Aorta (tissue), 5 donors: ENCODE measurements at regions not wholly inside any gene's neighbourhood (a gene's known extent, or its start where the extent isn't known, plus 50 kb on each side); places are given as distances from the start of the nearest gene placed in this dataset.
"Not testable (repeated sequence)": the region's sequence is repeated elsewhere in the genome, so short reads cannot be mapped to it uniquely, and the experiment has no call there.

Experiments
- ATAC-seq: fragments of 200-7000 bp; cut with Tn5 transposase; one replicate; pipeline ENCODE4 v1.9.1; 2022; ENCODE audit warnings: moderate library complexity; ENCODE audit not compliant: low FRiP score
- DNase-seq, 2 donors: peaks; one replicate each; pipeline ENCODE4 v3.0.0-alpha.2; 2020
- H3K27ac ChIP-seq, 2 donors: one replicate each; pipeline ENCODE4 v1.5.1; 2013; ENCODE audit warnings: low read length in 2 of 2, mild to moderate bottlenecking in 2 of 2, moderate library complexity in 2 of 2, control low read depth in 1 of 2, inconsistent platforms in 1 of 2, low read depth in 1 of 2
- H3K27me3 ChIP-seq, 2 donors: one replicate each; pipeline ENCODE4 v1.6.1; 2013; ENCODE audit warnings: control low read depth in 1 of 2, low read length in 1 of 2, mild to moderate bottlenecking in 1 of 2, moderate library complexity in 1 of 2; ENCODE audit not compliant: insufficient read depth in 2 of 2, control insufficient read depth in 1 of 2
- H3K36me3 ChIP-seq, 2 donors: one replicate each; pipeline ENCODE4 v1.6.1; 2013; ENCODE audit warnings: control low read depth in 1 of 2, low read length in 1 of 2, mild to moderate bottlenecking in 1 of 2; ENCODE audit not compliant: insufficient read depth in 2 of 2, control insufficient read depth in 1 of 2
- H3K4me1 ChIP-seq, 2 donors: one replicate each; pipeline ENCODE4 v1.6.1; 2013; ENCODE audit warnings: low read length in 2 of 2, control low read depth in 1 of 2, mild to moderate bottlenecking in 1 of 2, moderate library complexity in 1 of 2; ENCODE audit not compliant: insufficient read depth in 2 of 2, control insufficient read depth in 1 of 2
- H3K4me3 ChIP-seq, 2 donors: one replicate each; pipeline ENCODE4 v1.5.1; 2013; ENCODE audit warnings: low read length in 2 of 2, control low read depth in 1 of 2, mild to moderate bottlenecking in 1 of 2
- H3K9me3 ChIP-seq: one replicate; pipeline ENCODE4 v1.6.1; 2013; ENCODE audit warnings: mild to moderate bottlenecking, low read length; ENCODE audit not compliant: control insufficient read depth
- WGBS, 2 donors: extraction: QIAGEN DNeasy Blood & Tissue Kit; methylation state at CpG; one replicate each; pipeline ENCODE4 v1.1.7; 2013; 5-methylcytosine and 5-hydroxymethylcytosine counted together
- intact Hi-C, 2 donors: fragments of 100-400 bp; cut with DNase I; formaldehyde crosslinking; loops; one replicate each; pipeline versions ENCODE4 v1.14.2 to v1.15.0; 2022
- donor health status: healthy with polysubstance abuse.
- donor health status: Bipolar disorder and iron deficiency.
- donor health status: DM: no; HTN: no; CAD: no.
- donor health status: DM: no; HTN: no; CAD: no.
- donor health status: DM: yes; HTN: yes; CAD: no.

DNA sequence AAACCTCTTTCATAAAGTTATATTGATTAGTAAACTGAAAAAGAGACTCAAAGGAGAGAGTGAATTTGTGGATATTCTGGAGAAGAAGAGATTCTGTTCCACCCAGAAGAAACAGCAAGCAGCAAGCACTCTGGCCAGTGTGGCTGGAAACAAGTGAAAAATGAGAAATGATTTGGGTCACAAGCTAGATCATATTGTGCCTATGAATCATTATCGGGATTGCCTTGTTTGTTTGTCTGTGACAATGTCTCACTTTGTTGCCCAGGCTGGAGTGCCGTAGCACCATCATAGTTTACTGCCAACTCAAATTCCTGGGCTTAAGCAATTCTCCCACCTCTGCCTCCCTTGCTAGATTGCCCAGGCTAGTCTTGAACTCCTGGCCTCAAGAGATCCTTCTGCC lies 106.5 kb upstream of the LOC128125822 start:
- 74 to 91% methylated on average over 2 of the region's 2 CpGs for WGBS, 2 donors
- no peak for DNase-seq
- H3K4me1 ChIP-seq: no peaks in the 10 kb centered on the region
- no peak overlapping the region for H3K4me3 ChIP-seq
- no peaks in the 10 kb centered on the region for H3K27me3 ChIP-seq
- no peaks in the 10 kb centered on the region for H3K36me3 ChIP-seq
- H3K27ac ChIP-seq: no peak overlapping the region
- no peaks in the 10 kb centered on the region for H3K9me3 ChIP-seq
- ATAC-seq: no peak
- intact Hi-C loops: no loop called here

- H3K4me1 ChIP-seq: no peaks in the 10 kb centered on the region
- ATAC-seq (no peak), DNase-seq (no peak)
- intact Hi-C loops: no loop called here
- no peaks in the 10 kb centered on the region for H3K9me3 ChIP-seq
- H3K4me3 ChIP-seq: no peak overlapping the region
- H3K36me3 ChIP-seq: no peaks in the 10 kb centered on the region
- H3K27ac ChIP-seq: no peak overlapping the region
- WGBS, 2 donors: 81 to 95% methylated on average over 1 of the region's 1 CpG
- H3K27me3 ChIP-seq: no peaks in the 10 kb centered on the region
Measured at GRCh38 chr6:63466242-63466733, 106.0 kb upstream of the LOC128125822 start.

DNA sequence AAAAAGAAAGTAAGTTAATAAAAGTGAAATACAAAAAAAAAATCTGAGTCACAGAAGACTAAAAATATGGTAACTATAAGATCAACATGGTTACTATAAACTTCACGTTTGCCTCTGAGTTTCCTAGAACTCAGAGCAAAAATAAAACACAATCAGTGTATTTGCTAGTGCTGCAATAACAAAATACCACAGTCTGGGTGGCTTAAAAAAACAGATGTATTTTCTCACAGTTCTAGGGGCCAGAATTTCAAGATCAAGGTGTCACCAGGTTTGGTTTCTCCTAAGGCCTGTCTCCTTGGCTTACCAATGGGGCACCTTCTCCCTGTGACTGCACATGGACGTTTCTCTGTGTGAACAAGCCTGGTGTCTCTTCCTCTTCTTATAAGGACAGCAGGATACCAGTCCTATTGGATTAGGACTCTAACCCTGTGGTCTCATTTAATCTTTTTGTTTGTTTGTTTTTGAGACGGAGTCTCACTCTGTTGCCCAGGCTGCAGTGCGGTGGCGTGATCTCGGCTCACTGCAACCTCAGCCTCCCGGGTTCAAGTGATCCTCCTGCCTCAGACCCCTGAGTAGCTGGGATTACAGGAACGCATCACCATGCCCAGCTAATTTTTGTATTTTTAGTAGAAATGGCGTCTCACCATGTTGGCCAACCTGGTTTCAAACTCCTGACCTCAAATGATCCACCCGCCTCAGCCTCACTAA lies 104.9 kb upstream of the LOC128125822 start:
- Histone ChIP-seq H3K27me3 (no peaks in the 10 kb centered on the region), H3K9me3 (no peaks in the 10 kb centered on the region), H3K36me3 (no peaks in the 10 kb centered on the region), H3K27ac (no peak overlapping the region), H3K4me3 (no peak overlapping the region), H3K4me1 (no peaks in the 10 kb centered on the region)
- intact Hi-C loops: no loop called here
- WGBS, 2 donors: 73 to 78% methylated on average over 10 of the region's 10 CpGs
- no peak for DNase-seq
- ATAC-seq: no peak

GRCh38 chr6:63471145-63471544 lies 101.1 kb upstream of the LOC128125822 start:
- 94 to 95% methylated on average over 2 of the region's 2 CpGs for WGBS, 2 donors
- not testable (repeated sequence) for H3K27me3 ChIP-seq

DNA sequence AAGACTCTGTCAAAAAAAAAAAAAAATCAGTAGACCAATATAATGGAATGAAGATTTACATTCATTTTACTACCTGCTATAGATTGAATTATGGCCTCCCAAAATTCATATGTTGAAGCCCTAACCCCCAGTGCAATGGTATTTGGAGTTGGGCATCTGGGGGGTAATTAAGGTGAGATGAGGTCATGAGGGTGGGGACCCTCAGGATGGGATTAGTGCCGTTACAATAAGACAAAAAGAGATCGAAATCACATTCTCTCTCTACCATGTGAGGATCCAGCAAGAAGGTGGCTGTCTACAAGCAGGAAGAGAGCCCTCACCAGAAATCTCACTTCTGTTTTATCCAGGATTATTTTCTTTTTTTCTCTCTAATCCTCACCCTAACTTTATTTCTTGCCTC lies 100.6 kb upstream of the LOC128125822 start:
- Histone ChIP-seq H3K4me3 (no peak overlapping the region), H3K36me3 (no peaks in the 10 kb centered on the region), H3K27me3 (no peaks in the 10 kb centered on the region), H3K27ac (no peak overlapping the region), H3K4me1 (no peaks in the 10 kb centered on the region), H3K9me3 (no peaks in the 10 kb centered on the region)
- intact Hi-C loops: loop anchor here in 1 of 2 donors (10.0 kb wide), 1 partner anchor 73 kb away; no protein-coding TSS in a partner anchor
- WGBS, 2 donors: 89 to 100% methylated on average over 2 of the region's 2 CpGs
- ATAC-seq (no peak), DNase-seq (no peak)

More at GRCh38 chr6:63471145-63471544, 101.1 kb upstream of the LOC128125822 start:
- not testable (repeated sequence) for H3K4me3 ChIP-seq, H3K9me3 ChIP-seq, H3K27ac ChIP-seq, H3K36me3 ChIP-seq, DNase-seq, ATAC-seq, H3K4me1 ChIP-seq
- intact Hi-C loops: loop anchor here in 1 of 2 donors (10.0 kb wide), 1 partner anchor 74 kb away; no protein-coding TSS in a partner anchor

GRCh38 chr6:63475707-63476106 lies 96.6 kb upstream of the LOC128125822 start:
- no peaks in the 10 kb centered on the region for H3K27me3 ChIP-seq
- H3K36me3 ChIP-seq: no peaks in the 10 kb centered on the region
- DNase-seq (no peak), ATAC-seq (no peak)
- no peaks in the 10 kb centered on the region for H3K4me1 ChIP-seq
- H3K27ac ChIP-seq: no peak overlapping the region
- intact Hi-C loops: loop anchor here in 1 of 2 donors (10.0 kb wide), 1 partner anchor 69 kb away; no protein-coding TSS in a partner anchor
- no peaks in the 10 kb centered on the region for H3K9me3 ChIP-seq
- 60% methylated on average over 1 of the region's 1 CpG for WGBS, 2 donors
- no peak overlapping the region for H3K4me3 ChIP-seq

DNA sequence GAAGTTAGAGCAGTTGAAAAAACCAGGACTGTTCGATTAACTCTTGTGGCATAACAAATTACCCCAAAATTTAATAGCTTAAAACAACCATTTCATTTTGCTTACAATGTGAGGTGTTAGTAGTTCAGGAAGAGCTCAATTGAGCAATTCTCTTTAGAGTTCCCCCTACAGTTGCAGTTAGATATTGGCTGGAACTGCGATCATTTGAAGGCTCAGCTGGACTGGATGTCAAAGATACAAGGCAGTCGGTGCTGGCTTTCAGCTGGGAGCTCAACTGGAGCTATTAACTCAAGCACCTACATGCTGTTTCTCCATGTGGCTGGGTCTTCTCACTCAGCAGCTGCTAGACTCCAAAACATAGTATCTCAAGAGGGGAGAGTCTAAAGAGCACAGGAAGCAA lies 96.0 kb upstream of the LOC128125822 start:
- ATAC-seq (no peak), DNase-seq (no peak)
- WGBS, 2 donors: 39 to 54% methylated on average over 3 of the region's 3 CpGs
- intact Hi-C loops: loop anchor here in 1 of 2 donors (10.0 kb wide), 1 partner anchor 68 kb away; no protein-coding TSS in a partner anchor
- Histone ChIP-seq H3K36me3 (no peaks in the 10 kb centered on the region), H3K27me3 (no peaks in the 10 kb centered on the region), H3K4me3 (no peak overlapping the region), H3K9me3 (no peaks in the 10 kb centered on the region), H3K27ac (no peak overlapping the region), H3K4me1 (no peaks in the 10 kb centered on the region)

DNA sequence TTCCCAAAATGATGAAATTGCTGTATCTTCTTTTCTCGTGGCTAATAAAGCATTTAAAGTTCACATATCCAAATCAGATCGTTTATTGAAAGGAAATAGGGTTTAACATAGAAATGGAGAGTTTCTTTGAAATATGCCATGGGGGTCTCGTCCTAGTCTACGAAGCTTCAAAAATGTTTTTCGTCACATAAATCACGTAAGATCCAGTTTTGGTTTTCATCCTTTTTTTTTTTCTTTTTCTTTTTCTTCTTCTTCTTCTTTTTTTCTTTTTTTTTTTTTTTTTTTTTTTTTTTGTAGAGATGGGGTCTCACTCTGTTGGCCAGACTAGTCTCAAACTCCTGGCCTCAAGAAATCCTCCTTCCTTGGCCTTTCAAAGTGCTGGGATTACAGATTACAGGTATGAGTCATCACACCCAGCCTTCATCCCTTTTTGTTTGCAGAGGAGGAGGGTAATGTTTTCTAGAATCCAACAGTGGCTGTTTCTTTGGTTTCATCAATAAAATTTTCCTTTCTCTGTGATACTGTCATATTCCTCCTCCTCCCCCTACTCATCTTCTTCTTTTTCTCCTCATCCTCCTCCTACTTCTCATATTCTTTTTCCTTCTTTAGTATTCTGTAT lies 94.7 kb upstream of the LOC128125822 start:
- Histone ChIP-seq H3K36me3 (no peaks in the 10 kb centered on the region), H3K4me1 (no peaks in the 10 kb centered on the region), H3K27ac (no peak overlapping the region), H3K27me3 (no peaks in the 10 kb centered on the region), H3K4me3 (no peak overlapping the region), H3K9me3 (no peaks in the 10 kb centered on the region)
- intact Hi-C loops: loop anchor here in 1 of 2 donors (10.0 kb wide), 1 partner anchor 67 kb away; no protein-coding TSS in a partner anchor
- WGBS, 2 donors: 88 to 90% methylated on average over 6 of the region's 6 CpGs
- ATAC-seq: no peak
- DNase-seq: no peak
